ENCODE measurements at regions not wholly inside any gene's neighbourhood (a gene's known extent, or its start where the extent isn't known, plus 50 kb on each side); places are given as distances from the start of the nearest gene placed in this dataset.

GRCh38 chr15:97470417-97470816 is 490.1 kb upstream of the ARRDC4 start:
- no peaks in the 10 kb centered on the region for H3K9me3 ChIP-seq (ENCODE audit: insufficient read depth, low read length)
- no peaks in the 10 kb centered on the region for H3K27me3 ChIP-seq (ENCODE audit: insufficient read depth, insufficient read length)
- no peak for DNase-seq (ENCODE audit: low read depth, low spot score)
- no peaks in the 10 kb centered on the region for H3K4me1 ChIP-seq (ENCODE audit: insufficient read depth, insufficient read length)
- no peak for TF ChIP-seq ZNF274 (IDR thresholded peaks at IDR 0.05; ENCODE audit: low read depth, low read length)
- no peak for TF ChIP-seq YY1 (IDR thresholded peaks at IDR 0.05; ENCODE audit: insufficient read depth, insufficient read length)
- TF ChIP-seq SUZ12 (IDR thresholded peaks at IDR 0.05; ENCODE audit: extremely low read depth, insufficient read depth, insufficient read length) = no peak
- H3K9ac ChIP-seq (ENCODE audit: insufficient read length, low read depth) = no peak overlapping the region
- H3K4me3 ChIP-seq (ENCODE audit: insufficient read length, low read depth) = no peak overlapping the region
- H3K36me3 ChIP-seq (ENCODE audit: insufficient read depth, insufficient read length, low read length) = no peaks in the 10 kb centered on the region

GRCh38 chr15:97473627-97474026 is 486.9 kb upstream of the ARRDC4 start:
- Histone ChIP-seq H3K4me3 (ENCODE audit: insufficient read length, low read depth) (no peak overlapping the region), H3K9me3 (ENCODE audit: insufficient read depth, low read length) (no peaks in the 10 kb centered on the region), H3K9ac (ENCODE audit: insufficient read length, low read depth) (no peak overlapping the region), H3K36me3 (ENCODE audit: insufficient read depth, insufficient read length, low read length) (no peaks in the 10 kb centered on the region), H3K27me3 (ENCODE audit: insufficient read depth, insufficient read length) (no peaks in the 10 kb centered on the region), H3K4me1 (ENCODE audit: insufficient read depth, insufficient read length) (no peaks in the 10 kb centered on the region)
- DNase-seq (ENCODE audit: low read depth, low spot score) = no peak
- TF ChIP-seq ZNF274 (IDR thresholded peaks at IDR 0.05; ENCODE audit: low read depth, low read length) = no peak
- TF ChIP-seq YY1 (IDR thresholded peaks at IDR 0.05; ENCODE audit: insufficient read depth, insufficient read length) = no peak
- no peak for TF ChIP-seq SUZ12 (IDR thresholded peaks at IDR 0.05; ENCODE audit: extremely low read depth, insufficient read depth, insufficient read length)

GRCh38 chr15:97479957-97480356 is 480.5 kb upstream of the ARRDC4 start:
- Histone ChIP-seq H3K27me3 (ENCODE audit: insufficient read depth, insufficient read length) (no peaks in the 10 kb centered on the region), H3K36me3 (ENCODE audit: insufficient read depth, insufficient read length, low read length) (no peaks in the 10 kb centered on the region)

GRCh38 chr15:97482521-97482920 is 478.0 kb upstream of the ARRDC4 start:
- H3K4me1 ChIP-seq (ENCODE audit: insufficient read depth, insufficient read length) = no peaks in the 10 kb centered on the region
- H3K27me3 ChIP-seq (ENCODE audit: insufficient read depth, insufficient read length) = no peaks in the 10 kb centered on the region
- no peaks in the 10 kb centered on the region for H3K36me3 ChIP-seq (ENCODE audit: insufficient read depth, insufficient read length, low read length)
- TF ChIP-seq SUZ12 (IDR thresholded peaks at IDR 0.05; ENCODE audit: extremely low read depth, insufficient read depth, insufficient read length) = no peak
- no peak for TF ChIP-seq YY1 (IDR thresholded peaks at IDR 0.05; ENCODE audit: insufficient read depth, insufficient read length)
- TF ChIP-seq ZNF274 (IDR thresholded peaks at IDR 0.05; ENCODE audit: low read depth, low read length) = no peak
- peak; percentile 8 for DNase-seq (ENCODE audit: low read depth, low spot score)
- 0 out of 2 replicates have a peak, but pooled peaks cover 4% of the 10 kb centered on the region for H3K9me3 ChIP-seq (ENCODE audit: insufficient read depth, low read length)
- no peak overlapping the region for H3K9ac ChIP-seq (ENCODE audit: insufficient read length, low read depth)
- H3K4me3 ChIP-seq (ENCODE audit: insufficient read length, low read depth) = no peak overlapping the region

More at GRCh38 chr15:97479957-97480356, 480.5 kb upstream of the ARRDC4 start:
- H3K9ac ChIP-seq (ENCODE audit: insufficient read length, low read depth) = no peak overlapping the region
- H3K4me1 ChIP-seq (ENCODE audit: insufficient read depth, insufficient read length) = no peaks in the 10 kb centered on the region
- H3K4me3 ChIP-seq (ENCODE audit: insufficient read length, low read depth) = no peak overlapping the region
- TF ChIP-seq SUZ12 (IDR thresholded peaks at IDR 0.05; ENCODE audit: extremely low read depth, insufficient read depth, insufficient read length) (no peak), ZNF274 (IDR thresholded peaks at IDR 0.05; ENCODE audit: low read depth, low read length) (no peak), YY1 (IDR thresholded peaks at IDR 0.05; ENCODE audit: insufficient read depth, insufficient read length) (no peak)
- no peak for DNase-seq (ENCODE audit: low read depth, low spot score)
- H3K9me3 ChIP-seq (ENCODE audit: insufficient read depth, low read length) = 0 out of 2 replicates have a peak, but pooled peaks cover 4% of the 10 kb centered on the region

GRCh38 chr15:97483232-97483631 is 477.3 kb upstream of the ARRDC4 start:
- no peak overlapping the region for H3K4me3 ChIP-seq (ENCODE audit: insufficient read length, low read depth)
- H3K9me3 ChIP-seq (ENCODE audit: insufficient read depth, low read length) = 0 out of 2 replicates have a peak, but pooled peaks cover 4% of the 10 kb centered on the region
- no peaks in the 10 kb centered on the region for H3K27me3 ChIP-seq (ENCODE audit: insufficient read depth, insufficient read length)
- H3K4me1 ChIP-seq (ENCODE audit: insufficient read depth, insufficient read length) = no peaks in the 10 kb centered on the region
- H3K36me3 ChIP-seq (ENCODE audit: insufficient read depth, insufficient read length, low read length) = no peaks in the 10 kb centered on the region
- DNase-seq (ENCODE audit: low read depth, low spot score) = no peak
- TF ChIP-seq SUZ12 (IDR thresholded peaks at IDR 0.05; ENCODE audit: extremely low read depth, insufficient read depth, insufficient read length) (no peak), ZNF274 (IDR thresholded peaks at IDR 0.05; ENCODE audit: low read depth, low read length) (no peak), YY1 (IDR thresholded peaks at IDR 0.05; ENCODE audit: insufficient read depth, insufficient read length) (no peak)
- H3K9ac ChIP-seq (ENCODE audit: insufficient read length, low read depth) = no peak overlapping the region

GRCh38 chr15:97490429-97490828 is 470.1 kb upstream of the ARRDC4 start:
- no peaks in the 10 kb centered on the region for H3K4me1 ChIP-seq (ENCODE audit: insufficient read depth, insufficient read length)
- TF ChIP-seq SUZ12 (IDR thresholded peaks at IDR 0.05; ENCODE audit: extremely low read depth, insufficient read depth, insufficient read length) = no peak

GRCh38 chr15:97501291-97501690 is 459.2 kb upstream of the ARRDC4 start:
- no peak for DNase-seq (ENCODE audit: low read depth, low spot score)

More at GRCh38 chr15:97490429-97490828, 470.1 kb upstream of the ARRDC4 start:
- Histone ChIP-seq H3K9ac (ENCODE audit: insufficient read length, low read depth) (no peak overlapping the region), H3K27me3 (ENCODE audit: insufficient read depth, insufficient read length) (no peaks in the 10 kb centered on the region), H3K4me3 (ENCODE audit: insufficient read length, low read depth) (no peak overlapping the region), H3K9me3 (ENCODE audit: insufficient read depth, low read length) (no peaks in the 10 kb centered on the region), H3K36me3 (ENCODE audit: insufficient read depth, insufficient read length, low read length) (no peaks in the 10 kb centered on the region)
- DNase-seq (ENCODE audit: low read depth, low spot score) = no peak

More at GRCh38 chr15:97501291-97501690, 459.2 kb upstream of the ARRDC4 start:
- Histone ChIP-seq H3K9me3 (ENCODE audit: insufficient read depth, low read length) (no peaks in the 10 kb centered on the region), H3K4me3 (ENCODE audit: insufficient read length, low read depth) (no peak overlapping the region), H3K27me3 (ENCODE audit: insufficient read depth, insufficient read length) (no peaks in the 10 kb centered on the region), H3K9ac (ENCODE audit: insufficient read length, low read depth) (no peak overlapping the region), H3K4me1 (ENCODE audit: insufficient read depth, insufficient read length) (no peaks in the 10 kb centered on the region), H3K36me3 (ENCODE audit: insufficient read depth, insufficient read length, low read length) (no peaks in the 10 kb centered on the region)
- TF ChIP-seq SUZ12 (IDR thresholded peaks at IDR 0.05; ENCODE audit: extremely low read depth, insufficient read depth, insufficient read length) (no peak), YY1 (IDR thresholded peaks at IDR 0.05; ENCODE audit: insufficient read depth, insufficient read length) (no peak)
